GM12873 (cell line): ENCODE measurements at regions not wholly inside any gene's neighbourhood (a gene's known extent, or its start where the extent isn't known, plus 50 kb on each side); places are given as distances from the start of the nearest gene placed in this dataset.

Experiments
- TF ChIP-seq, protein P1 (sequence below): IDR thresholded peaks from 2 replicates; pipeline ENCODE4 v1.5.1; 2012; ENCODE audit warnings: low read depth, mild to moderate bottlenecking, moderate library complexity, low read length, control low read depth; ENCODE audit not compliant: insufficient read depth; ENCODE audit errors: missing control alignments

DNA sequence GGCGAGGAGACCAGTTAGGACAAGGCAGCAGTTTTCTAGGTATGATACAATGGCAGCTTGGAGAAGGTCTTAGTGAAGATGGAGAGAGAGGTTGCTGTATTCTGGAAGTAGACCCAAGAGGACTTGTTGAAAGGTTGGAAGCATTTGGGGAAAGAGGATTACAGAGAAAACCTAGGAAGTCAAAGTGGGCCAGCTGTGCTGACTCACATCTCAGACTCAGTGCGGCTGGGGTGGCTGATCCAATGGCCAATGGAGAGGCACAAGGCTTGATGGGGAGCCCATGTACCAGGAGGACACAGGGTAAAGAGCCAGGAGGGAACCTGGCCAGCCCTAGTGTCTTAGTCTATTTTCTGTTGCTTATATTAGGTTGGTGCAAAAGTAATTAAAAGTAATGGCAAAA, 194.5 kb upstream of the GALNT17 start:
- TF ChIP-seq, protein P1, sequence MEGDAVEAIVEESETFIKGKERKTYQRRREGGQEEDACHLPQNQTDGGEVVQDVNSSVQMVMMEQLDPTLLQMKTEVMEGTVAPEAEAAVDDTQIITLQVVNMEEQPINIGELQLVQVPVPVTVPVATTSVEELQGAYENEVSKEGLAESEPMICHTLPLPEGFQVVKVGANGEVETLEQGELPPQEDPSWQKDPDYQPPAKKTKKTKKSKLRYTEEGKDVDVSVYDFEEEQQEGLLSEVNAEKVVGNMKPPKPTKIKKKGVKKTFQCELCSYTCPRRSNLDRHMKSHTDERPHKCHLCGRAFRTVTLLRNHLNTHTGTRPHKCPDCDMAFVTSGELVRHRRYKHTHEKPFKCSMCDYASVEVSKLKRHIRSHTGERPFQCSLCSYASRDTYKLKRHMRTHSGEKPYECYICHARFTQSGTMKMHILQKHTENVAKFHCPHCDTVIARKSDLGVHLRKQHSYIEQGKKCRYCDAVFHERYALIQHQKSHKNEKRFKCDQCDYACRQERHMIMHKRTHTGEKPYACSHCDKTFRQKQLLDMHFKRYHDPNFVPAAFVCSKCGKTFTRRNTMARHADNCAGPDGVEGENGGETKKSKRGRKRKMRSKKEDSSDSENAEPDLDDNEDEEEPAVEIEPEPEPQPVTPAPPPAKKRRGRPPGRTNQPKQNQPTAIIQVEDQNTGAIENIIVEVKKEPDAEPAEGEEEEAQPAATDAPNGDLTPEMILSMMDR = no peak

DNA sequence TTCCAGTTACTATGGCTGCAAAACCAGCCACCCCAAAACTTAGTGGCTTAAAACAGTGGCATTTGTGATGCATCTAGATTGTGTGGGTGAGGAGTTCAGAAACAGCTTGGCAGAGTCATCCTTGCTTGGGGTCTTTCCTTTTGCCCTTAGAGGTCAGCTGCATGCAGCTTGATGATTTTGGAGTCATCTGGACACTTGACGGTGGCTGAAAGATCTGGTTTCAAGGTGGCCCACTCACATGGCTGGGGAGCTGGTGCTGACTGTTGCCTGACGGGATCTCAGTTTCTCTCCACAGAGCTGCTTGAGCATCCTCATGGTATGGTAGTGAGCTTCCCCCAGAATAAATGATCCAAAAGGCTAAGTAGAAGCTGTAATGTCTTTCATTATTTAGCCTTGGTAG, 191.3 kb upstream of the GALNT17 start:
- TF ChIP-seq, protein P1 = no peak

DNA sequence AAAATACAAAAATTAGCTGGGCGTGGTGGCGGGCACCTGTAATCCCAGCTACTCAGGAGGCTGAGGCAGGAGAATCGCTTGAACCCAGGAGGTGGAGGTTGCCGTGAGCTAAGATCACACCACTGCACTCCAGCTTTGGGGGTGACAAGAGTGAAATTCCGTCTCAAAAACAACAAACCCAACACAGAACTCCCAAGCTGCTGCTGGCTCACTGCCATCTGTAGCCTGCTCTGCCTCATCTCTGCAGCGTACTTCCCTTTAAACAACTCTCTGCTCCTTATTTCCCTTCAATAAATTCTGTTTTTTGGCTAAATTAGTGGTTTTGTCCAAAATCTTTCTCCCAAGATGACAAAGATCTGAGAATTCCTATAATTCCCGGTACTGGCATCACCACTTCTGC, 189.2 kb upstream of the GALNT17 start:
- TF ChIP-seq, protein P1 = no peak

DNA sequence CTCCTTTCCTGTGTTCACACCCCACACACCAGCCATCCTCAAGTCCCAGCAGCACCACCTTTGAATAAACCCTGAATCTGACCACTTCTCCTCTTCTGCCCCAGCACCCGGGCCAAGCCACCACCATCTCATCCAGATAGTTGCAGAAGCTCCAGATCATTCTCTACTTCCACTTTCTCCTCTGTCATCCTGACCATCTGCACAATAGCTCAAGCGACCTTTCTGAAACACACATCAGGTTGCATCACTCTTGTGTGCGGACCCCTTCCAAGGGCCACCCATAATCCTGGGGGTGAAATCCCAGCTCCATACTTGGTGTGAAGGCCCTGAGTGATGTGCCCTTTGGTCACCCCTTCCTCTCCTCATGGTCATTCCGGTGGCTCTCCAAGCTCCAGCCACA, 187.4 kb upstream of the GALNT17 start:
- TF ChIP-seq, protein P1 = no peak

DNA sequence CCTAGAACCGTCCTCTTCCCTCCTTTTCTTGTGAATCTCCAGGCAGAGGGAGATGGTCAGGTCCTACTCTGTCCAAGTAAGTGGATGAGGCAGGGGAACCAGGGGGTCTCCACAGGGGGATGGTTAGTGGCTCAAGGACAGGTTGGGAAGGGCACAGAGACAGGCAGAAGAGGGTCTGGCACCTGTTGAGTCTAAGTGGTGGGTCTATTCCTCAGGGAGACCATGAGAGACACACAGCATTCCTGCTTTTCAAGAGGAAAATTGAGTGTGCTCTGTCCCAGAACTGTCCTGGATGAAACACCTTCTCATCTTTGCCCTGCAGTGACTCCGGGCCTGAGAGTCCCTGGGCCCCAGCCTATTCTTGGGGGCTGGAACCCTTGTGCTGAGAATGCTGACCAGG, 184.8 kb upstream of the GALNT17 start:
- TF ChIP-seq, protein P1 = no peak

DNA sequence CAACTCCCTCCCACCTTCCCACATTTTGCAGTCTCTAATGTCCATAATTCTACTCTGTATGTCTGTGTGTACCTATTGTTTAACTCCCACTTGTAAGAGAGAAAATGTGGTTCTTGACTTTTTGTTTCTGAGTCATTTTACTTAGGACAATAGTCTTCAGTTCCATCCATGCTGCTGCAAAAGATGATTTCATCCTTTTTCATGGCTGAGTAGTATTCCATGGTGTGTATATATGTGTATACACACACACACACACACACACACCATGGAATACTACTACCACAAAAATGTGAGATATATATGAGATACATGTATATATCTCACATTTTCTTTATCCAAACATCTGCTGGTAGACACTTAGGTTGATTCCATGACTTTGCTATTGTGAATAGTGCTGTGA, 182.1 kb upstream of the GALNT17 start:
- TF ChIP-seq, protein P1 = no peak

DNA sequence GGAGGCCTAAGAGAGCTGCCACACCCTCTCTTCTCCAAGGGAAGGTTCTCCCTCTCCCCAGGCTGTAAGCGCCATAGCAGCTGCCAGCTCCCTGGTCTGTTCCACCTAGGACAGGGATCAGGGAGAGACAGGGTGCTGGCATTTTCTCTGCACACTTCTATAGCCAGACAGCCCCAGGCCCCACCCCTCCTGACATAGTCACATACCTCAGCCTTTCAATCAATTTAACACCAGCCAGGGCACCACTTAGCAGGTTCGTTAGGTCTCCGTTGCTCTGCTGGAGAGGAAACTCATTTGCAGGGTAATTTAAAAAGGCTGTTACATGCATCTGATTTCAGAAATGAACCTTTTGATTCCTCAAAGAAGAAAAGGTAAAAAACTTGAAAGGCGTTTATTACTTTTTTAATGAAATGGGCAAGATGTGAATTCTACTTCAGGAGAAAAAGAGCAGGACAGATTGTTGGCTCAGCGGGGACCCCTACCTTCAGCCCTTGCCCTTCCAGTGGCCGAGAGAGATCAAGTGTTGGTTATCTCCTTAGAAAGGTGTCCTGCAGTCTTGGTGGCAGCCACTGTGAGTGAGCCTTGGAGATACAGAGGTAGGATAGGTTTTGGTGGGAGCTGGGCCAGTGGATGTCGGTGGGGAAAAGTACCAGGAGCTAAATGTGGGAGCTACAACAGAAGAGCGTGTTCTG, 180.5 kb upstream of the GALNT17 start:
- TF ChIP-seq, protein P1 = no peak
